ENCODE measurements at regions not wholly inside any gene's neighbourhood (a gene's known extent, or its start where the extent isn't known, plus 50 kb on each side); places are given as distances from the start of the nearest gene placed in this dataset.

DNA sequence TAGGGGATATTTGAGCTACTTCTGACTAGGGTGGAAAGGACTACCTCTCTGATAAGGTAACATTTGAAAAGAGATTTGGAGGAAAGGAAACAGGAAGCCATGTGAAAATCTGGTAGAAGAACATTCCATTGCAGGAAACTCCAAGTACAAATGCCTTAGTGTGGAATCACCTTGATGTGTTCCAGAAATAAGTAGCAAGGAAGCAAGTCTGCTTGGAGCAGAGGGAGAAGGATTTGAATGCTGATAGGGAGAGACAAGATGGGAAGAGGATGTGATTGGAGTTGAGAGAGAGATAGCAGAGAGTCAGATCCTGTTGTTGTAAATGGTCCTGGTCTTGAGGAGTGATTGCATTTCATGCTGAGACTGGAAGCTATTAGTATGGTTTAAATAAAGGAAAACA, 335.1 kb upstream of the DCBLD2 start:
- TF ChIP-seq, protein P1, sequence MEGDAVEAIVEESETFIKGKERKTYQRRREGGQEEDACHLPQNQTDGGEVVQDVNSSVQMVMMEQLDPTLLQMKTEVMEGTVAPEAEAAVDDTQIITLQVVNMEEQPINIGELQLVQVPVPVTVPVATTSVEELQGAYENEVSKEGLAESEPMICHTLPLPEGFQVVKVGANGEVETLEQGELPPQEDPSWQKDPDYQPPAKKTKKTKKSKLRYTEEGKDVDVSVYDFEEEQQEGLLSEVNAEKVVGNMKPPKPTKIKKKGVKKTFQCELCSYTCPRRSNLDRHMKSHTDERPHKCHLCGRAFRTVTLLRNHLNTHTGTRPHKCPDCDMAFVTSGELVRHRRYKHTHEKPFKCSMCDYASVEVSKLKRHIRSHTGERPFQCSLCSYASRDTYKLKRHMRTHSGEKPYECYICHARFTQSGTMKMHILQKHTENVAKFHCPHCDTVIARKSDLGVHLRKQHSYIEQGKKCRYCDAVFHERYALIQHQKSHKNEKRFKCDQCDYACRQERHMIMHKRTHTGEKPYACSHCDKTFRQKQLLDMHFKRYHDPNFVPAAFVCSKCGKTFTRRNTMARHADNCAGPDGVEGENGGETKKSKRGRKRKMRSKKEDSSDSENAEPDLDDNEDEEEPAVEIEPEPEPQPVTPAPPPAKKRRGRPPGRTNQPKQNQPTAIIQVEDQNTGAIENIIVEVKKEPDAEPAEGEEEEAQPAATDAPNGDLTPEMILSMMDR (IDR thresholded peaks at IDR 0.05) = no peak
- TF ChIP-seq POLR2A (IDR thresholded peaks at IDR 0.05) = no peak
